GM21447 (cell line): ENCODE measurements at regions not wholly inside any gene's neighbourhood (a gene's known extent, or its start where the extent isn't known, plus 50 kb on each side); places are given as distances from the start of the nearest gene placed in this dataset.

Experiments used
- ATAC-seq: cut with Tn5 transposase; IDR thresholded peaks from one replicate; pipeline ENCODE4 v1.9.1; 2021; ENCODE audit not compliant: unreplicated experiment

DNA sequence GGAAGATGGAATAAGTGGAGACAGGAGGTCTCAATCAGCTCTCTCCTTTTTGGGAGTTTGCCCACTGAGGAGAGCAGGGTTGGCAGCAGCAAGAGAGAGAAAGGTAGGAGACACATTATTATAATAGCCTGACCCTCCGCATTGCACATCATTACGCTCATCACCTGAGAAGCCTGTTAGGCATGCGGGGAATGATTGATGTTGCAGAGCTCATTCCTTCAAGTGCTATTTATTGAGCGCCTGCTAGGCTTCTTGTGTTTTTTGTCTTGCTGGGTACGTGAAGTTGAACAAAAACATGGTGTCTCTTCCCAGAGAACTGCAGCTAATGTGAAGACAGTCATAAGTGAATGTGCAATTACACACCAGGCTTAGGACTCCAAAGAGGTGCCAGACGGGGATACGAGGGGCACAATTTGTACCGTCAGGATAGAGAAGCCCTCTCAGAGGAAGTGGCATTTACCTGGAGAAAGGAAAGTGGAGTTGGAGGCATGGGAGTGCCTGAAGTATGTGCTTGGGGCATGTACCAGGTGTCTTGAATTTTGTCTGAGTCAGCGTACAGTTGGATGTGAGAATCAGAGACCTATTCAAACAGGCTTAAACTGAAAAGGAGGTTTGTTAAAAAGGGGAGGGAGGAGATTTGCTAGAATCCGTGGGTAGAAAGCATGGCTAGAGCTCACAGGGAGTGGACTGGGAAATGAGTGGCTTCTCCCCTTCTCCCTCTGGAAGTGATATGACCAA is 90.2 kb upstream of the SOD3 start:
- ATAC-seq = no peak

DNA sequence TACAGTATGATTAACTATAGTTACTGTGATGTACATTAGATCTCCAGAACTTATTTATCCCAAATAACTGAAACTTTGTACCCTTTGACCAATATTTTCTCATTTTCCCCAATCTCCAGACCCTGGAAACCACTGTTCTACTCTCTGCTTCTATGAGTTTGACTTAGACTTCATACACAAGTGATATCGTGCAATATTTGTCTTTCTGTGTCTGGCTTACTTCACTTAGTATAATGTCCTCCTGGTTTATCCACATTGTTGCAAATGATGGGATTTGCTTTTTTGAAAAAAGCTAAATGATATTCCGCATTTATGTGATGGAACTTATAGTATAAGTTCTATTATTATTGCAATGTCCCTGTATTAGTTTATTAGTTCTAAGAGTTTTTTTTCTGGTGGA is 81.8 kb upstream of the SOD3 start:
- no peak for ATAC-seq

DNA sequence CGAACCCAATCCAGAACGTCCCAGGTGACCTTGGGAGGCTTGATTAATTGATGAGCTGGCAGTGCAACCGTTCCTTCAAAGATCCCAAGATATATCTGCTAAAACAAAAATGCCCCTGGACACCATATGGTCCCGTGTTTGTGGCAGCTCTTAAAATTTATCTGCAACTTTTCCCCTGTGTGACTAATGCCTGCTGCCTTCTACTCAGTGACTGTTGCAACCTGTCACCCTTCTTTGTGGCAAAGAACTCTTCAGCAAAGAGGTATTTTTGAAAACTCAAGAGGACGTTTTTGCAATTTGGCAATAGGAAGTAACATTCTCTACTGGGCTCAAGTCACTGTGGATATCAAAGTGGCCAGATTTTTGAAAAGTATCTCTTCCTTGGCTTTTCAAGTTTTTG is 75.8 kb upstream of the SOD3 start:
- no peak for ATAC-seq

DNA sequence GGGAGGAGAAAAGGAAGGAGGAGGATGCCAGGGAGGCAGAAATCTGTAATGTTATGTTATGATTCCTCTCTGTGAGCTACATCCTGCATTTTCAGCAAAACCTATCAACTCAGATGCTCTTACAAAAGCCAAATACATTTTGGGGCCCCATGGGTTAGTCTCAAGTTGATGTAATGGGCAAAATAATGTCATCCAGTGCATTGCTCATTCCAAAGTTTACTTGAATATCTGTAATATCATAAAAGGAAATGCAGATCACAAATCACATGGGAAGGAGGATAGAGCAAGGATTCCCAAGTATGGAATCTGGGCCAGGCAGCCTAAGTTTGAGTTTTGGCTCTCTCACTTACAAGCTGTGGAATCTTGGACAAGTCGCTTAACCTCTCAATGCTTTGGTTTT is 74.9 kb upstream of the SOD3 start:
- no peak for ATAC-seq

DNA sequence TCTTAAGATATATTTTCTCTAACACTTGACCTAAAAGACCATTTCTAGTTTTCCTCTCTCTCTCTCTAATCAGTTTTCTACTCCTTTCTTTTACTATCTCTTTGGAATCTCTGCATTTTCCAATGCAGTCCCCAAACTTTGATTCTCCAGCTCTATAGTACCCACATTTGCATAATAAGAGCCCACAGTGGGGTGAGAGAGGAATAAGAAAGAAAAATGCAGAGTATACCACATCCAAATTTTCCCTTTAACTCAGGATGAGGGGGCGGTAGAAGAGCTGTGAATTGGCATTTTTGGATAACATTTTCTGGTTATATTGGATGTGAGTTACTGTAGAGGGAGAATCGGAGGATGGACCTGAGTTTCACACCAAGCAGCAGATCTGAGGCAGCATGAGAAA is 74.4 kb upstream of the SOD3 start:
- no peak for ATAC-seq

DNA sequence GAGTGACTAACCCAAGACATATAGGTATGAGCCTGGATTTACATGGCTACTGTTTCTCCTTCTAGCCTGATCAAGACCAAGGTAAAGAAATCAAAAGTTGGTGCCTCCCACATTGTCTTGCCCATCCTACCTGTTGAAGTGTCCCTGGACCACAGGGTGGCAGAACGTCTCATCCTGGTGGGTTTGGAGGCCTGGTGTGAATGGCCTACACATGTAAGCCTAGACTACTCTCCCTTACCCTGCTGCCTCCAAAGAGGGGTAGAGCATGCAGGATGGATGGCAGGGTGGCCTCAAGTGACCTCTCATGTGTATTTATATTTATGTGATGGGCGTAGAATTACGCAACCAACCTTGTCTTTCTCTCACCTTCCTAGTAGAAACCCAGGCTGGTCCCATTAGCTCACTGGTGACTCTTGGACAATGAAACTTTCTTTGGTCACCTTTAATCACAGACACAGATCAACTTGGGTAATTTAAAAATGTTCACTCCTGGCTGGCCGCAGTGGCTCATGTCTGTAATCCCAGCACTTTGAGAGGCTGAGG is 73.3 kb upstream of the SOD3 start:
- ATAC-seq = no peak

DNA sequence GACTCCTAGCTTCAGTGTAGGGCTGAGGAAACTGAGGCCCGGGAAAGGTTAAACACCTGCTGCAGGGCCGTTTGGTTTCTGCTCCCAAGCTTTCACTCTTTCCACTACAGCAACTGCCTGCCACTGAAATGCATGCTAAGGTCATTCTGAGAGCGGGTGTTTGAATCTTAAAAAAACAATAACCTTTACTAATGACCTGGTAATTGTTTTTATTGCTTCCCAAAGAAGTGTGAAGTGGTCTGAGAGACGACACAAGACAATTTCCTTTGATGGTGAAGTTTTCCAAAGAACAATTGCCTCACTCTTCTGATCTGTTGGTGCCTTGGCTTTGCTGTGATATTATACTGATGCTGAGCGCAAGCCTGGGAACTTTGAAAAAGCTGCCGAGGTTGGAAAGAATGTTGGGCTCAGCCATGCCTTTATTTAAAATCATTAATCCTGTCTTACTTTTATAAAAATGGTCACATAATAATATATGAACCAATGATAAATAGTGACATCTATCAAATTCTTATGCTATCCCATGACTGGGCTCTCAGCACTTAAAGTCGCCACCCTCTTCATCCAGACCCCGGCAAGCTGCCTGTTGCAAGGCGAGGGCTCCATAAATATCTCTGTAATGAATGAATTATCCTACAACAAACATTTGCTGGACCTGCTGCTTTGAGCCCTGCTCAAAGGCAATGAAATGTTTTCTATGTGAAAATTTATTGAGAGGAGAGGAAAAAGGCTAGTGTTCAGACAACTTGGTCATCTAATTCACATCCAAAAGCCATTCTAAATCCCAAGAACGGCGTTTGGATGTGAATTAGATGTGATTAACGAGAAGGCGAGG is 67.8 kb upstream of the SOD3 start:
- ATAC-seq = no peak

DNA sequence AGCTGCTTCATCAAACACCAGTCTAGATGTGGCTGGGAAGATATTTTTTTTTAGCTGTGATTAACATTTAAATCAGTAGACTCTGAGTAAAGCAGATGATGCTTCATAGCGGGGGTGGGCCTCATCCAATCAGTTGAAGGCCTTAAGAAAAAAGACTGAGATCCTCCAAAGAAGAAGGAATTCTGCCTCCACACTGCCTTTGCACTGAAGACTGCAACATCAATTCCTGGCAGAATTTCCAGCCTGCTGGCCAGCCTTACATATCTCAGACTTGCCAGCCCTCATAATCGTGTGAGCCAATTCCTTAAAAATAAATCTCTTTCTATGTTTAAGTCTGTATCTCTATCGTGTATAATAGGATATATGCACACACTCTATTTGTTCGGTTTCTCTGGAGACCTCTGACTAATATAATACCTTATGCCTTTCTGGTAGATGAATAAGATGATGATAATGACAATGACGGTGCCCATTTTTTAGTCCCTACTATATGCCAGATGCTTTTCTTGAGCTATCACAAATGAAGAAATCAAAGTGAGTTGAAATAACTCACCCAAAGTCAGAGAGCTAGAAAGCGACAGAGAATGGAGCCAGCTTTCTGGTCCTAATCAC is 66.1 kb upstream of the SOD3 start:
- ATAC-seq = no peak

DNA sequence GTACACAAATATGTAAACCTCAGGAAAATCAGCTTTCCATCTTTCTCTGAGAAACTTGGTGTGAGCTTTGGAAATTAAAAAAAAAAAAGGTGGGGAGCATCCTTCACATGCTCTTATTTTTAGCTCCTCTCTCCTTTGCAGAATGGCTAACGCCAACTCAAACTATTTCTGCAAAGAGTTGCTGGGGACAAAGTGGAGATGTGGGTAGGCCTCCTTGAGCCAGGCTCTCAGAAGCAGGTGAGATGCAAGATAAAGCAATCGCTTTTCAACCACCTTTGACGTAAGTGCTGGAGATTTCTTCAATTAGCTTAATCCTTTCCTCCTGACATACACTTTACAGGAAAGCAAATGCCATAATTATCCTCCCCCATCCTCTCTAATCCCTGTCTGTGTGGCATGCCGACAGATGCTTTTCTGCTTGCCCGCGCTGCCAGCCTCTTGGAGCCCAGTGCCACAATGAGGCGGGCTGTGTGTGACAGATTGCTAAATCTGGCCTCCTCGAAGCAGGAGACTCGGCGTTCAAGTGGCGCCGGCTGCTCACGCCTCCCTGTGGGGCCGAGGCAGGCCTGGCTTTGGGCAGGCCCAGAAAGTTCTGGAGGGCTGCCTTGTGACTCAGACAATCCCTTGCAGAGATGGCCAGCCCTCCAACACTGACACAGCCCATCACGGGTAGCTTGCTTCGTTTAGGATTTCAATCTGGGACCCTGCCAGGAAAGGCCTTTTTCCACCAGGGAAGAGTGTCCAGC is 64.9 kb upstream of the SOD3 start:
- no peak for ATAC-seq

DNA sequence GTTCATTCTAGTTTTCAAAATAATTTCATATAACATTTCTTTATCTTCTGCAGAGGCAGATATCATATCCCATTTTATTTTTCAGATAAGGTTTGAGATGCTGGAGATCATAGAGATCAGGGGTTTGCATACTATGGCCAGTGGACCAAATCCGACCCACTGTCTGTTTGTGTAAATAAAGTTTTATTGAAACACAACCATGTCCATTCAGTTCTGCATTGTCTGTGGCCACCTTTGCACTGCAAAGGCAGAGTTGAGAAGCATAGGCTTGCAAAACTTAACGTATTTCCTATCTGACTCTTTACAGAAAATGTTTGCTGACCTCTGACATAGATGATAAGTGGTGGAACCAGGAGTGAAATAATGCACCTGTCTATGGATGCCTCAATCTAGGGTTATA is 63.9 kb upstream of the SOD3 start:
- ATAC-seq = no peak

DNA sequence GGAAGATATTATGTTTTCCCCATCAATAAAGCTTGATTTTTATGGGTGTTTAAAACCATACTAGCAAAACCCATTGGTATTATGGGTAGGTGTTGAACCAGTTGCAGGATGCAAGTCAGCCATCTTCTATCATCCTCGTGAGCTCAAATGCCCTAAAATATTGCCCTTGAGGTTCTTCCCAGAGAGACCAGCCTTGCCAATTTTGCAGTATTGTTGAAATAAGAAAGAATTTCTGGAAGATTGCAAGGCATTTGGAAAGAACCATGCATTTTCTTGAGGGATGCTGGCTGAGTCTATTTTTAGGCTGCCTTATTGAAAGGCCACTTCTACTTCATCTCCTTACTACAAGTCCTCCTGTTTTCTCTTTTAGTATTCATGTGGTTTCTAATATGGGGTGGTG is 60.9 kb upstream of the SOD3 start:
- ATAC-seq = no peak

DNA sequence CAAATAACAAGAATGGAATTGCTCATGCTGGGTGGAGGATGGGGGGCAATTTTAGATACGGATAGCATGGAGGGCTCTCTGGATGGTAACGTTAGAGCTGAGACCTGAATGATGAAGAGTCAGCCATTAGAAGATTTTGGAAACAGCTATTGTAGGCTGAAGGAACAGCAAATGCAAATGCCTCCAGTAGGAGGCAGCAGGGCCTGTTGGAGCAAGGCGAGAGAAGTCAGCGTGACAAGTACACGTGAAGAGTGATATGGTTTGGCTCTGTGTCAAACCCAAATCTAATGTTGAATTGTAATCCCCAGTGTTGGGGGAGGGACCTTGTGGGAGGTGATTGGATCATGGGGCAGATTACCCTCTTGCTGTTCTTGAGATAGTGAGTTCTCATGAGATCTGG is 59.3 kb upstream of the SOD3 start:
- no peak for ATAC-seq

DNA sequence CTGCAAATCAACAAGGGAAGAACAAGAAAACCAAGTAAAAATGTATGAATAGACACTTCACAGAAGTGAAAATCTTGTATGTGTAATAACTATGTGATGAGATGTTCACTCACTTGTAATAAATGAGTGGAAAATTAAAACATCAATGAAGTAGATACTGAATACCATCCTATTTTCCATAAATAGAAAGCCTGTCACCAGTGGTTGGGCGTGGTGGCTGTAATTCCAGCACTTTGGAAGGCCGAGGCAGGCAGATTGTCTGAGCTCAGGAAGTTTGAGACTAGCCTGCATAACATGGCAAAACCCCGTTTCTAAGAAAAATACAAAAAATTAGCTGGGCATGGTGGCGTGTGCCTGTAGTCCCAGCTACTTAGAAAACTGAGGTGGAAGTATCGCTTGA is 53.5 kb upstream of the SOD3 start:
- ATAC-seq = no peak

DNA sequence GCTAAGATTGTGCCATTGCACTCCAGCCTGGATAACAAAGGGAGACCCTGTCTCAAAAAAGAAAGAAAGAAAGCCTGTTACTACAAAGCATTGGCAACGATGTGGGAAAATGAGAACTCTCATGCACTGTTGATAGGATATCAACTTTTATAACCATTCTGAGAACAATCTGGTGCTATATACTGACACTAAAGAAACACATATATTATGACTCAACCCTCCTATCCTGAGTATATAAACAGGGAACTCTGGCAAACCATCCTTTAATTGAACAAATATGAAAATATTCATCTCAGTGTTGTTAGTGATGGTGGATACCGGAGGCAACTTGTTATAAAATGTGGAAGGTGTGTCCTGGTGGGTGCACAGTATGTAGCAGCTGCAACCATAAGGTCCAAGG is 53.0 kb upstream of the SOD3 start:
- no peak for ATAC-seq

DNA sequence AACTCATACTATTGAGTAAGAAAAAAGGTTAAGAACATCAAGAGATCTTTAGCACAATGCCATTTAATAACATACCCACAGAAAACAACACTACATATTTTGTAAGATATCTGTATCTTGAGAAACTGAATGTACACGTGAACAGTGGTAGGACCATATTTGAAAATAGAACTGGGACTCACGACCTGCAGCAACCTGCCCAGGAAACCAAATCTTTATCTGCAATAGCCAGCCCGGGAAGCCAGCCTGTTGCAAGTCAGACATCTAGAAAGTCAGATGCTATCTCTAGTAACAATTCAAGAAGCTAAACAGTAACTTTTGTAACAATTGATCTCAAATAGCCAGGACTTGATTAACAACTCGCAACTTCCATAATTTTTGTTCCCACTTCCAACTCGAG is 52.6 kb upstream of the SOD3 start:
- no peak for ATAC-seq

DNA sequence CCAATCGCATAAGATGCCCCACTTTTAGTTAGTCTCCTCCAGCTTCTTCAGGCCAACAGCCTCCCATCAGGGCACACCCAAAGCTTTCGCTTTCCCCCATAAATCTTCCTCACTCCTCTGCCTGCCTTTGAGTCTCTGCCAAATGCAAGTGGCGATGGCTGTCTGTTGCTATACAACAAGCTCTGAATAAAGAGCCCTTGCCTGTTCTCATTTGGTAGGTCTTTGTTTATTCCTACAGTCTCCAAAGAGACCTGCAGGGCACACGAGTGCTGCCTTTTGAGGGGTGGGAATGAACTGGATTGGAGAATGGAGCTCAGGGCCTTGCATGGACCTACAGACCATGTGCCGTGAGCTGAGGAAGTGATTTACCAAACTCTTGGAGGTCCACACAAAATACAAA is 52.2 kb upstream of the SOD3 start:
- ATAC-seq = no peak

DNA sequence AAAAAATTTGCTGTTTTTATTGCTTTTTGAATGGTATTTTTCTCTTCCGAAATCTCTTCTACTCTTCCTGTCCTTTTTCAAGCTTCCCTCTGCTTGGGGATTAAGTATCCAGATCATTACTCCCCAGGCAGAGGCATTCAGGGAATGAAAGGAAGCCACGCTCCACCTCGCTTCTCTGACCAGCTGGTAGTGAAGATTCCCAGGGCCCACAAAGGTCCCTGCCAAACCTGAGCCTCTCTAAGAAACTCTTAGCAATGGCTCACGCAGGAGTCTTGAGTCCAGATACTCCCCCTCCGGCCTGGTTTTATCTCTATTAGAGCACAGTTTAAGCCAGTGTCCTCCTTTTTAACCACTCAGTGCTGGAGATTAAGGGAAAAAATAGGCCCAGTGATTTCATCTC is 51.4 kb upstream of the SOD3 start:
- ATAC-seq = no peak

DNA sequence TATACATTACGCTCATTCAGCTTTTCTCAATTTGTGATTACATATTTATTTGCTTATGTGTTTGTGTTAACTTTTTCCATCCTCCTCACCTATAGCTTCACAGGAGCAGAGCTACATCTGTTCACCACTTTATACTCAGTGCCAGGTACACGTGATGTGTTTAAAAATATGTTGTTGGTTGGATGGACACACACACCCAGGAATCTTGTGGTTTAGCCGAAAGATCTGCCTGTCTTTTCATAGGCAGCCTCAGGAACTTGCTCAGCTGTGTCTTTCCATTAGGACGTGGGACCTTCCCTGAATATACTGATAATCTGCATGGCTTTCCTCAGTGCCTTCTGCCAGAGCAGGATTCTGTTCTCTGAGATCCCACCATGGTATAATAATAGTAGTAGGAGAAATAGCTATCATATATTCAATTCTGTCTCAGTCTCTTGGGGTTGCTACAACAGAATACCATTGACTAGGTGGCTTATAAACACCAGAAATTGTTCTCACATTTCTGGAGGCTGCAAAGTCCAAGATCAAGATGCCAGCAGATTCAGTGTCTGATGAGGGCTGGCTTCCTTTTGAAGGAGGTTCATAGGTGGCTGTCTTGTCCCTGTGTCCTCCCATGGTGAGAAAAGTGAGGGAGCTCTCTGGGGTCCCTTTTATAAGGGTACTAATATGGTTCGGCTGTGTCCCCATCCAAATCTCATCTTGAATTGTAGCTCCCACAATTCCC is 50.0 kb upstream of the SOD3 start:
- ATAC-seq = no peak
